HG03108 (cell line): ENCODE measurements at regions not wholly inside any gene's neighbourhood (a gene's known extent, or its start where the extent isn't known, plus 50 kb on each side); places are given as distances from the start of the nearest gene placed in this dataset.
"Not testable (repeated sequence)": the region's sequence is repeated elsewhere in the genome, so short reads cannot be mapped to it uniquely, and the experiment has no call there.

Source experiments
- ATAC-seq: cut with Tn5 transposase; IDR thresholded peaks from one replicate; pipeline ENCODE4 v1.9.1; 2021; ENCODE audit warnings: moderate library complexity; ENCODE audit not compliant: unreplicated experiment

GRCh38 chr10:4902571-4903011, 60.6 kb upstream of the AKR1C1 start:
- ATAC-seq: peak; percentile 89

- ATAC-seq: not testable (repeated sequence)
Measured at GRCh38 chr10:4903126-4903525, 60.1 kb upstream of the AKR1C1 start.

- ATAC-seq: not testable (repeated sequence)
Measured at GRCh38 chr10:4903675-4904074, 59.5 kb upstream of the AKR1C1 start.

- ATAC-seq: no peak
Measured at GRCh38 chr10:4909118-4909517, 54.1 kb upstream of the AKR1C1 start.
